ENCODE measurements at regions not wholly inside any gene's neighbourhood (a gene's known extent, or its start where the extent isn't known, plus 50 kb on each side); places are given as distances from the start of the nearest gene placed in this dataset.

- TF ChIP-seq, protein P1, sequence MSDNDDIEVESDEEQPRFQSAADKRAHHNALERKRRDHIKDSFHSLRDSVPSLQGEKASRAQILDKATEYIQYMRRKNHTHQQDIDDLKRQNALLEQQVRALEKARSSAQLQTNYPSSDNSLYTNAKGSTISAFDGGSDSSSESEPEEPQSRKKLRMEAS (IDR thresholded peaks at IDR 0.05; ENCODE audit: low read depth, low read length) = no peak
- no peak for TF ChIP-seq CTCF (IDR thresholded peaks at IDR 0.05; ENCODE audit: low read depth, low read length)
- no peak for TF ChIP-seq POLR2A (IDR thresholded peaks at IDR 0.05; ENCODE audit: extremely low read depth, insufficient read length)
- no peak for TF ChIP-seq MYC (IDR thresholded peaks at IDR 0.05; ENCODE audit: low read depth, low read length)
- DNase-seq (ENCODE audit: low read depth) = no peak
- H3K4me3 ChIP-seq (ENCODE audit: low read depth, low read length) = no peak overlapping the region
Measured at GRCh38 chr10:3509355-3509754, 275.7 kb downstream of the KLF6 start.

GRCh38 chr10:3503299-3503698, 281.7 kb downstream of the KLF6 start:
- TF ChIP-seq, protein P1 (IDR thresholded peaks at IDR 0.05; ENCODE audit: low read depth, low read length) = no peak
- no peak for TF ChIP-seq MYC (IDR thresholded peaks at IDR 0.05; ENCODE audit: low read depth, low read length)
- no peak for TF ChIP-seq CTCF (IDR thresholded peaks at IDR 0.05; ENCODE audit: low read depth, low read length)
- TF ChIP-seq POLR2A (IDR thresholded peaks at IDR 0.05; ENCODE audit: extremely low read depth, insufficient read length) = no peak
- H3K4me3 ChIP-seq (ENCODE audit: low read depth, low read length) = no peak overlapping the region
- no peak for DNase-seq (ENCODE audit: low read depth)

DNA sequence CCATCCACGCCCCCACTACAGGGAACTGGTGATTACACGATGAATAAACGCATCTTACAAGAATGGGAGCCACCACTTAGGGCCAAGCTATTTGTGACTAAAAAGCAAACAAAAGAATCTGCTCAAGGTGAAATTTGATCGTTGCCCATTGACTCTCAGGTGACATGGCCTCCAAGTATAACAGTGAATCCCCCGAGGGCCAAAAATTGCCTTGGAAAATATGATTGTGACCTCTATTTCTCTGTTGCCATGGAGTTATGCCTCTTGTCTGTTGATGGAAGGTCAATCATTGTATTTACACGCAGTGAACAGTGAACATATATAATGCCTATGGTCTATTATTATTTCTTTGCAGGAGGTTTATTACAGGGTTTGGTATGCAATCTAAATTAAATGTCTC, 282.3 kb downstream of the KLF6 start:
- no peak overlapping the region for H3K4me3 ChIP-seq (ENCODE audit: low read depth, low read length)
- no peak for DNase-seq (ENCODE audit: low read depth)
- TF ChIP-seq CTCF (IDR thresholded peaks at IDR 0.05; ENCODE audit: low read depth, low read length) = no peak
- TF ChIP-seq, protein P1 (IDR thresholded peaks at IDR 0.05; ENCODE audit: low read depth, low read length) = no peak
- TF ChIP-seq POLR2A (IDR thresholded peaks at IDR 0.05; ENCODE audit: extremely low read depth, insufficient read length) = no peak
- TF ChIP-seq MYC (IDR thresholded peaks at IDR 0.05; ENCODE audit: low read depth, low read length) = no peak

GRCh38 chr10:3500408-3500856, 284.6 kb downstream of the KLF6 start:
- H3K4me3 ChIP-seq (ENCODE audit: low read depth, low read length) = no peak overlapping the region
- DNase-seq (ENCODE audit: low read depth) = no peak
- no peak for TF ChIP-seq MYC (IDR thresholded peaks at IDR 0.05; ENCODE audit: low read depth, low read length)
- TF ChIP-seq, protein P1 (IDR thresholded peaks at IDR 0.05; ENCODE audit: low read depth, low read length) = no peak
- TF ChIP-seq CTCF (IDR thresholded peaks at IDR 0.05; ENCODE audit: low read depth, low read length) = no peak

DNA sequence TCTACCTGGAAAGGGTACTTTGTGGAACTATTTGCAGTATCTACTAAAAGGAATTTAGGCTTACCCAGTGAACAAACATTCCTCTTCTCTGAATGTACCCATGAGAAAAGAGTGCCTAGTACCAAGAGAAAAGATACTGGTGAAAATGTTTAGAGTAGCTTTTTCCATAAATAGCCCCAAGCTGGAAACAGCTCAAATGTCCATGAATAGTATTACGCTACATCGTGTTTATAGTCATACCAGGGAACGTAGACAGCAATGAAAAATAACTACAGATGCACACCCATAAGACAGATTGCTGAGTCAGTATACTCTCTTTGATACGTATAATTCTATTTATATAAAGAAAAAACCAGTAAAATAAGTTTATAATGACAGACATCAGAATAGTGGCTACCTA, 285.9 kb downstream of the KLF6 start:
- TF ChIP-seq CTCF (IDR thresholded peaks at IDR 0.05; ENCODE audit: low read depth, low read length) (no peak), MYC (IDR thresholded peaks at IDR 0.05; ENCODE audit: low read depth, low read length) (no peak), POLR2A (IDR thresholded peaks at IDR 0.05; ENCODE audit: extremely low read depth, insufficient read length) (no peak)
- TF ChIP-seq, protein P1 (IDR thresholded peaks at IDR 0.05; ENCODE audit: low read depth, low read length) = no peak
- no peak overlapping the region for H3K4me3 ChIP-seq (ENCODE audit: low read depth, low read length)
- DNase-seq (ENCODE audit: low read depth) = no peak

GRCh38 chr10:3497581-3497980, 287.4 kb downstream of the KLF6 start:
- no peak overlapping the region for H3K4me3 ChIP-seq (ENCODE audit: low read depth, low read length)
- no peak for DNase-seq (ENCODE audit: low read depth)
- TF ChIP-seq CTCF (IDR thresholded peaks at IDR 0.05; ENCODE audit: low read depth, low read length) (no peak), POLR2A (IDR thresholded peaks at IDR 0.05; ENCODE audit: extremely low read depth, insufficient read length) (no peak), MYC (IDR thresholded peaks at IDR 0.05; ENCODE audit: low read depth, low read length) (no peak)
- TF ChIP-seq, protein P1 (IDR thresholded peaks at IDR 0.05; ENCODE audit: low read depth, low read length) = no peak
